GM20000 (cell line): ENCODE measurements at regions not wholly inside any gene's neighbourhood (a gene's known extent, or its start where the extent isn't known, plus 50 kb on each side); places are given as distances from the start of the nearest gene placed in this dataset.

Source experiments
- DNase-seq: peaks from one replicate; pipeline ENCODE4 v3.0.0; 2012; ENCODE audit warnings: low spot score
- CTCF ChIP-seq: IDR thresholded peaks from 2 replicates; pipeline ENCODE4 v1.5.1; 2012; ENCODE audit warnings: mild to moderate bottlenecking, control low read depth; ENCODE audit errors: extremely low read depth, missing control alignments

DNA sequence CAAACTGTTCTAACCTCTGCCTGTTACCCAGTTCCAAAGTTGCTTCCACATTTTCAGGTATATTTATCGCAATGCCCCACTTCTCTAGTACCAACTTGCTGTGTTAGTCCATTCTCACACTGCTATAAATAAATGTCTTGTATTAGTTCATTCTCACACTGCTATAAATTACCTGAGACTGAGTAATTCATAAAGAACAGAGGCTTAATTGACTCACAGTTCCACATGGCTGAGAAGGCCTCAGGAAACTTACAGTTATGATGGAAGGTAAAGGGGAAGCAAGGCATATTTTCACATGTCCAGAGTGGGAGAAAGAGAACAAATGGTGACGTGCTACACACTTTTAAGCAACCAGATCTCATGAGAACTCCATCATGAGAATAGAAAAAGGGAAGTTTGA is 130.4 kb upstream of the C11orf87 start:
- no peak for DNase-seq
- no peak for TF ChIP-seq CTCF

GRCh38 chr11:109298865-109299264 is 123.1 kb upstream of the C11orf87 start:
- TF ChIP-seq CTCF = no peak
- DNase-seq = no peak

- no peak for DNase-seq
- TF ChIP-seq CTCF = no peak
Measured at GRCh38 chr11:109300211-109300610, 121.8 kb upstream of the C11orf87 start.

GRCh38 chr11:109302591-109303334 is 119.2 kb upstream of the C11orf87 start:
- no peak for DNase-seq
- TF ChIP-seq CTCF = no peak

DNA sequence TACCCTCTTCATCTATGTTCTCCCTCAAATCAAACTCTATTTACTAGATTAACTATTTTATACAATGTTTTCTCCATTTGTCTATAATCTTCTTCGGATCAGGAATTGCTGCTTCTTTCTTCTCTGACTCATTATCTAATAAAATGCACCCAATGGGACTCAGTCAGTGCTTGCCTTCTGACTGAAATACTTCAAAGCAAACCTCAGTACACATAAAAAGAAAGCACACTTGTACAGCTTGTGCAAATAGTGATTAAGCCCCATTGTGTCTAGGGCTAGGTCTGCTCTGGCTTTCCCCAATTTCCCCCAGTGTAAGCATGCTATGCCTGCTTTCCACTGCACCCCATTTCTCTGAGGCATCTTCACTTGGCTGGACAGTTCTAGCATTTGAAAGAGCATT is 118.6 kb upstream of the C11orf87 start:
- DNase-seq = no peak
- TF ChIP-seq CTCF = no peak

DNA sequence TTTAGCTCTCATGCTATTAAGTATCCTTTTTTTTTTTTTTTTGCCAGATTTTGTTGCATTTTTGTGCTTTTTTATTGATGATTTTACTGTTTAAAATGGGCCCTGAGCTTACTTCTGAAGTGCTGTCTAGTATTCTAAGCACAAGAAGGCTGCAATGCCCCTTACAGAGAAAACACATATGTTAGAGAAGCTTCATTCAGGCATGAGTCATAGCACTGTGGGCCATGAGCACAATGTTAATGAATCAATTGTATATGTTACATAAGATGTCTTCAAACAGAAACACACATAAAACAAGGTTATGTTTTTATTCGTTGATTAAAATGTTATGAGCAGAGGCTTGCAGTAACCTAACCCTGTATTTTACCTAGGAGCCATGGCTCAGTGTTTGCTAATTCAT is 117.8 kb upstream of the C11orf87 start:
- no peak for DNase-seq
- TF ChIP-seq CTCF = no peak

- no peak for TF ChIP-seq CTCF
Measured at GRCh38 chr11:109305009-109305408, 117.0 kb upstream of the C11orf87 start.

More at GRCh38 chr11:109305009-109305408, 117.0 kb upstream of the C11orf87 start:
- DNase-seq = no peak
